ENCODE measurements at regions not wholly inside any gene's neighbourhood (a gene's known extent, or its start where the extent isn't known, plus 50 kb on each side); places are given as distances from the start of the nearest gene placed in this dataset.

DNA sequence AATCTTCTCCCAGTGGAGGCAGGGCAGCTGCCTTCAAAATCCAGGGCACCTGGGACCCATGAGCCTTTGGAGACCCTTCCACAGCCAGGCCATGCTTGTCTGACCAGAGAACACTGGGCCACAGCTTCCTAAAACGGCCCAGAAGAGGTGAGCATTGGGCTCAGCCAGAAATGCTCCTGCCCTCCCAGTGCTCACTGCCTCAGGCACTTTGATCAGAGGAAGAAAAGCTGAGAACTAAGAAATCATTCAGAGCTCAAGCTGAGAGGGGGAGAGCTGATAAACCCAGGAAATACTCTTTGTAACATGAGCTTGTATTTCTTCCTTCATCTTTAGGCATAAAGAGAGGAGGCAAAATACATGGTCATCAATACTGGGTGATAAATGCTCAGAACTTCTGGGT, 365.5 kb upstream of the KLHL29 start:
- Histone ChIP-seq H3K9me3 (no peaks in the 10 kb centered on the region), H3K27me3 (no peaks in the 10 kb centered on the region), H3K36me3 (no peaks in the 10 kb centered on the region), H3K4me1 (no peaks in the 10 kb centered on the region), H3K27ac (no peak overlapping the region), H3K4me3 (no peak overlapping the region)
- intact Hi-C loops (cut with DNase I; ENCODE audit: low total_unique reads): no loop called here
- DNase-seq: no peak
- TF ChIP-seq EP300 (IDR thresholded peaks at IDR 0.05) (no peak), POLR2AphosphoS5 (IDR thresholded peaks at IDR 0.05) (no peak), POLR2A (IDR thresholded peaks at IDR 0.05) (no peak)
- TF ChIP-seq, protein P1, sequence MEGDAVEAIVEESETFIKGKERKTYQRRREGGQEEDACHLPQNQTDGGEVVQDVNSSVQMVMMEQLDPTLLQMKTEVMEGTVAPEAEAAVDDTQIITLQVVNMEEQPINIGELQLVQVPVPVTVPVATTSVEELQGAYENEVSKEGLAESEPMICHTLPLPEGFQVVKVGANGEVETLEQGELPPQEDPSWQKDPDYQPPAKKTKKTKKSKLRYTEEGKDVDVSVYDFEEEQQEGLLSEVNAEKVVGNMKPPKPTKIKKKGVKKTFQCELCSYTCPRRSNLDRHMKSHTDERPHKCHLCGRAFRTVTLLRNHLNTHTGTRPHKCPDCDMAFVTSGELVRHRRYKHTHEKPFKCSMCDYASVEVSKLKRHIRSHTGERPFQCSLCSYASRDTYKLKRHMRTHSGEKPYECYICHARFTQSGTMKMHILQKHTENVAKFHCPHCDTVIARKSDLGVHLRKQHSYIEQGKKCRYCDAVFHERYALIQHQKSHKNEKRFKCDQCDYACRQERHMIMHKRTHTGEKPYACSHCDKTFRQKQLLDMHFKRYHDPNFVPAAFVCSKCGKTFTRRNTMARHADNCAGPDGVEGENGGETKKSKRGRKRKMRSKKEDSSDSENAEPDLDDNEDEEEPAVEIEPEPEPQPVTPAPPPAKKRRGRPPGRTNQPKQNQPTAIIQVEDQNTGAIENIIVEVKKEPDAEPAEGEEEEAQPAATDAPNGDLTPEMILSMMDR (IDR thresholded peaks at IDR 0.05): no peak
- 11 to 50% (median 22%) methylated on average over 1 of the region's 1 CpG for WGBS, 5 donors

DNA sequence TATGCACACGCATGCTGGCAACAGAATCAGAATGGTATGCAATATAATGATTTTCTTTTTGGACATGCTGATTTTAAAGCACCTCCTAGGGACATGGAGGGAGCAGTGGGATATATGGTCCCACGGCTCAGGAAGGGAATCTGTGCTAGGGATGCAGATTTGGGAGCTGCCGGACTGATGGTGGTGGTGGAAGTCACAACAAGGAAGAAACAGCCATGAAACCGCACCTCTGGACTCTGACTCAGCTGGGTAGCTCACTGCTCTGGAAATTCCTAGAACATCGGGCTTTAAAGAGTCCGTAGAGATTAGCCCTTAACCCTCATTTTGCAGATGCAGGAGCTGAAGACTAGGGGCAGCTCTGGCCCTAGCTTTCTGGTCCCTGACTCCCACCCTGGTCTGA, 364.3 kb upstream of the KLHL29 start:
- Histone ChIP-seq H3K27ac (no peak overlapping the region), H3K27me3 (no peaks in the 10 kb centered on the region), H3K4me3 (no peak overlapping the region), H3K4me1 (no peaks in the 10 kb centered on the region), H3K36me3 (no peaks in the 10 kb centered on the region), H3K9me3 (no peaks in the 10 kb centered on the region)
- no peak for DNase-seq
- 73 to 85% (median 77%) methylated on average over 6 of the region's 6 CpGs for WGBS, 5 donors
- TF ChIP-seq POLR2AphosphoS5 (IDR thresholded peaks at IDR 0.05): no peak
- TF ChIP-seq POLR2A (IDR thresholded peaks at IDR 0.05): no peak
- TF ChIP-seq EP300 (IDR thresholded peaks at IDR 0.05): no peak
- TF ChIP-seq, protein P1 (IDR thresholded peaks at IDR 0.05): no peak
- intact Hi-C loops (cut with DNase I; ENCODE audit: low total_unique reads): no loop called here

DNA sequence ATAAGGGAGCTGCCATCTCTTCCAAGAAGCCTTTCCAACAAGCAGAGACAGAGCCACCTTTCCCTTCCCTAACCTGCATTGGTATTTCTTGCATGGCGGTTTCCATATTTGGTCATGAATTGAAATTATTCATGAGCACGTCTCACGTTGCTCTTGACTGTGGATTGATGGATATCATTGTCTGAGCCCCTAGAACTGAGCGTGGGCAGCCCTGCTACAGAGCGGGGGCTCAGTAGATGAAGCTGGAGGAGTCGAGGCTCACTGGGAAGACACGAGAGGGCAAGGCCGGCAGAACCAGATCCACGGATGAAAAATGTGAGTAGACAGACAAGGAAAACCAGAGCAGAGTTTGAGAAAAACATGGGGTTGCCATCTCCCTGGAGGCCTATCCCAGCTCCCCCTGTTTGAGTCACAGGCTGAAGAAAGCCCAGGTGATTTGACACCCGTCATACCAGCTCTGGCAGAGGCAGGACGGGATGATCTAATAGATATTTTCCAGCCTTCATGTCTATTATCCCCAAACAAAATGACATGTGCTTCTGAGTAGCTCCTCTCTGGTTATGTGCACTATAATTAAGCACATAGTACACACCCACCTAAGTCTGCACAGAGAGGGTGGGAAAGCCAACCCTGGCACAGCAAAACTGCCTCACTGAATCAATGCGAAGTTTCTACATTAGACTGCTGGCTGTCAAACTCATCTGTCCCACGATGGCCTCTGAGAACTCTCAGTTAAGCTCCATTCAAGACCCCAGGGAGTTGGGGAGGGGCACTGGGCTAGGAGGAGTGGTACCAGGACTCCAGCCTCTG, 363.5 kb upstream of the KLHL29 start:
- no peaks in the 10 kb centered on the region for H3K4me1 ChIP-seq
- H3K27me3 ChIP-seq: no peaks in the 10 kb centered on the region
- intact Hi-C loops (cut with DNase I; ENCODE audit: low total_unique reads): no loop called here
- H3K27ac ChIP-seq: no peak overlapping the region
- 77 to 86% (median 81%) methylated on average over 13 of the region's 13 CpGs for WGBS, 5 donors
- no peaks in the 10 kb centered on the region for H3K9me3 ChIP-seq
- TF ChIP-seq, protein P1 (IDR thresholded peaks at IDR 0.05): no peak
- TF ChIP-seq POLR2A (IDR thresholded peaks at IDR 0.05): no peak
- TF ChIP-seq EP300 (IDR thresholded peaks at IDR 0.05): no peak
- TF ChIP-seq POLR2AphosphoS5 (IDR thresholded peaks at IDR 0.05): no peak
- no peaks in the 10 kb centered on the region for H3K36me3 ChIP-seq
- no peak overlapping the region for H3K4me3 ChIP-seq
- no peak for DNase-seq

- no peaks in the 10 kb centered on the region for H3K4me1 ChIP-seq
- peaks cover 0 to 10% (median 0%) of the 10 kb centered on the region in 3 donors for H3K27me3 ChIP-seq
- H3K9me3 ChIP-seq: no peaks in the 10 kb centered on the region
- H3K4me3 ChIP-seq: no peak overlapping the region
- H3K27ac ChIP-seq: no peak overlapping the region
- WGBS, 5 donors: 24 to 86% (median 55%) methylated on average over 3 of the region's 3 CpGs
- TF ChIP-seq POLR2A (IDR thresholded peaks at IDR 0.05) (no peak), EP300 (IDR thresholded peaks at IDR 0.05) (no peak), POLR2AphosphoS5 (IDR thresholded peaks at IDR 0.05) (no peak)
- TF ChIP-seq, protein P1 (IDR thresholded peaks at IDR 0.05): no peak
- H3K36me3 ChIP-seq: no peaks in the 10 kb centered on the region
- intact Hi-C loops (cut with DNase I; ENCODE audit: low total_unique reads): no loop called here
- DNase-seq: no peak
Observed at GRCh38 chr2:23023722-23024121, 361.3 kb upstream of the KLHL29 start.
